Activated CD4-positive, alpha-beta T cell treated with anti-CD3 and anti-CD28 coated beads, Interleukin-10, Interleukin-2, amounts not matched to agents 100 ng/mL and 50 ng/mL, durations not matched to agents 16 hours and 8 hours (primary cell): ENCODE measurements at regions not wholly inside any gene's neighbourhood (a gene's known extent, or its start where the extent isn't known, plus 50 kb on each side); places are given as distances from the start of the nearest gene placed in this dataset.
A peak's percentile ranks its signal among the peaks of the same experiment; 100 is the strongest.
"Not testable (repeated sequence)": the region's sequence is repeated elsewhere in the genome, so short reads cannot be mapped to it uniquely, and the experiment has no call there.

Experiments
- DNase-seq: peaks from one replicate; pipeline ENCODE4 v3.0.0-alpha.2; 2020

DNA sequence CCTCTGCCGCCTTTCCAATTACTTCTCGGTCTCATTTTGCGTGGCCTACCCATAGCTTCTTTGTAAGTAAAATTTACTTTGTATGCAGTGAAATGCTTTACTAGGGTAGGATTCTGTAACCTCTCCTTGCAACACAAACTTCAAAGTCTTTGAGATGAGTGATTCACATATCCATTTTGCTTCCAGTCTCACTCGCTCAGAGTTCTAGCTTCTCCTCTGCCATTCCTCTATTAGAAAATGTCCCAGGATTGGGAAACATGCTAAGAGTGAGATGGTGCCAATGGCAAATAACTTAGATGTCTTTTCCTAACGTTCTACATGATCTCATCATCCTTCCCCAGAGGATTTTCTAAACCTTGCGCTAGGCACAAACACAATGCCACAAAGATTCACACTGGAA, 270.5 kb upstream of the SLC30A5 start:
- no peak for DNase-seq

- DNase-seq, result no peak
Measured at GRCh38 chr5:68830377-68830898, 263.4 kb upstream of the SLC30A5 start.

GRCh38 chr5:68834491-68834981, 259.3 kb upstream of the SLC30A5 start:
- no peak for DNase-seq

DNA sequence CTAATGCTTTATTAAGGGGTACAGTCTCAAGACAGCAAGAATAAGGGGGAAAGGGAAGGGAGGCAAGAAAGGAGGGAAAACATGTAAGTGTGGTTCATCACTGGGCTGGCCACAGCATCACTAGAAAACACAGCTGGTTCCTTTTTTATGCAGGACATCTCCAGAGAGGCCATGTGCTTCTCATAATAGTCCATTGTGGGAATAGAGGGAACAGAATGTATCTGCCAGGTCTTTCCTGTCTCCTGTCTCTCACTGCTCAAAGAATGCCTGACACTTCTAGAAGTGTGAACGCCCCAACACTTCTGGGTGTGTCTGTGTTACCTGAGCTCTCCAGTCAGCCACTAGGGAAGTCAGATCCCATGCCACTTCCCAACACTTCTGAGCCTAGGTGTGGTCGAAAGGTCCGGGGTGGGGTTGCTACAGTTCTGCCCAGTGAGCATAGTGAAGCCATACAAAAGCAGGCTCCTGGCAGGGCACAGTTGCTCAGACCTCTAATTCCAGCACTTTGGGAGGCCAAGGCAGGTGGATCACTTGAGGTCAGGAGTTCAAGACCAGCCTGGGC, 255.6 kb upstream of the SLC30A5 start:
- no peak for DNase-seq

DNA sequence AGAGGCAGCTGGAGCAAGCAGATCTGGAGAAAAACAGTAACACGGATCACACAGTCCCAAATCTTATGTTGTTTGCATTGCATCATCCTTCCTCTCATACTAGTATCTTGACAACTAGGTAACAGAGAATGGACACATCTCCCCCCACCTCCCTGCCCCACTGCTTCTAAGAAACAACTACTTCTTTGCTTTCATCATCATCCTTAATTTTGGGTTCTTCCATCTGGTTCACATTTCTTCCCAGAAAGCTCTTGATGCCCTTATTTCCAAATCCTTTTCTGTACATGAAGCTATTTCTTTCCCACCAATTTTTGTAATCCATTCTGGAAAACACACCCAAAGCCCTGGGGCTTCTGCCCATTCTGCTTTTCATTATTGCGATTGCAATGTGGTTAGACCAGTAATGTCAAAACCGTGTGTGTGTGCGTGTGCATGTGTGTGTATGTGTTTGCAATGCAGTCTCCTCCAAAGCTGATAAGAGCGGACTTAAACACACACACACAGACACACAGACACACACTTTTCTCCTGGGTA, 254.7 kb upstream of the SLC30A5 start:
- no peak for DNase-seq

GRCh38 chr5:68843624-68844364, 250.0 kb upstream of the SLC30A5 start:
- no peak for DNase-seq

DNA sequence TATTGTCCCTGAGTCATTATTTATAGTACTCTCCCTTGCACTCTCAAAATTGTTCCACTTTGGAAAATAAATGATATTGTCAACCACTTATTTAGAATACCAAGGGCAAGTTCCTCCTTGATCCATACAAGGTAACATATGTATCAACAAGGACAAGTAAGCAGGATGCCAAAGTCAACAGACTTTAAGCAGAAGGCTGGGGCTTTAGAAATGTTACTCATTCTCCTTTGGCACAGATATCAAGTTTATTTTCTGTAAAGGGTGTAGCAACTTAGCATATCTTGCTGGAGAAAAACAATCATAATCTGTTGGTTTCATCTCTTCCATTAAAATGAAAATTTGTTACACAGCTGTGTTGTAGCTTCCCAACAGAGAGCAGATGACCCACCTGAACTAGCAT, 248.7 kb upstream of the SLC30A5 start:
- DNase-seq, result no peak

GRCh38 chr5:68846828-68847227, 247.0 kb upstream of the SLC30A5 start:
- no peak for DNase-seq

DNA sequence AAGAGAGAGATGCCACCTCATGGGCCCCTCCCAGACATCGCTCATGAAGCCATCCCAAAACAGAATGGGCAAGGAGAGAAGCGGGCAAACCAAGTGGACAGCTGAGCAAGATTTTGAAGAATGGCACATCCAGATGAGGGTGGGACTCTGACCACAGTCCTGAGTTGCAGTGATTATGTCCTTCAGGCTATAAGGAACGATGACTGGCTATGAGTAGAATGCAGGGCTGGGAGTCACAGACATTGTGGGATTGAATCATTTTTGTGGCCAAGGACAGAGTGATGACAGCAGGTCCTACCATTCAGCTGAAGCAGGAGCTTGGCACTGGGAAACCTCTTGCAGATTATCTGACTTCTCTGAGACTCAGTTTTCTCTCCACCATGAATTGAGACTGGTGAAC, 245.7 kb upstream of the SLC30A5 start:
- DNase-seq, result no peak

DNA sequence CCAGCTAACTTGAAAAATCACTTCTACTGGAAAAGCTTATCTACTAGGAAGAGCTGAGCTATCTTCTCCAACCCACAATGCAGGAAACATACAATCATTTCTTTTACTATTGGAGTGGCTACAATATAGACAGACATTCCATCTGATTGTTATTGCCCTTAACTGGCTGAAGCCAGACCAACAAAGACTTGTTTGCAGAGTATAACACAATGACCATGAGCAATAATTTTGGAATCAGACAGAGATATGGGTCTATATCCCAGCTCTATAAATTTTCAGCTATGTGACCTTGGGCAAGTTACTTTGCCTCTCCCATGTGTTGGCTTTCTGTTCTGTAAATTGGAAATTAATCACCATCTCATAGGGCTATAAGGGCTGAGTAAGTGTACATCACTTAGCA, 244.7 kb upstream of the SLC30A5 start:
- no peak for DNase-seq

DNA sequence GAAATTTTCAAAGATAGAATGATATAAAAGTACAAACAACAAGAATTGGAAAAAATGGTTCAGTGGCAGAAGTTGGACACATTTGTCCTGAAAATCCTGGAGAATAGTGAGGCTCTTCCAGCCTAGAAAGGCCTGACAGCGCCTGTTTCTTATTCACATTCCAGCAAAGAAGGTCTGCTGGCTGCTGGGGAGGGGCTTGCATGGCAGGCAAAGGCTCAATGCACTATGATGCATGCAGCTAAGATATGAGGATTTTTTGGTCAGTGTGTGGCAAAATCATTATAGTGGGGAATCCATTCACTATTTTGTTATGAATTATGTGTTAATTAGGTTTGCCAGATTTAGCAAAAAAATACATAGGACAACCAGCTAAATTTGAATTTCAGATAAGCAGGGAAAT, 243.9 kb upstream of the SLC30A5 start:
- no peak for DNase-seq

DNA sequence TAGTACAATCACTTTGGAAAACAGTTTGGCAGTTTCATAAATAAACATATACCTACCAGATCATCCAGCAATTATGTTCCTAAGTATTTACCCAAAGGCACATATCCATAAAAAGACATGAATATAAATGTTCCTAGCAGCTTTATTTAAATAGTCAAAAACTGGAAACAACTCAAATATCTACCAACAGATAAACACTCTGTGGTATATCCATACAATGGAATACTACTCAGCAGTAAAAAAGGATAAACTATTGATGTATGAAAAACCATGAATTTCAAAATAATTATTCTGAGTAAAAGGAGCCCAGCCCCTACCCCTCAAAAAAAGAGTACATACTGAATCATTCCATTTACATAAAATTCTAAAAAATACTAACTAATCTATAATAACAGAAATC, 232.7 kb upstream of the SLC30A5 start:
- no peak for DNase-seq

DNA sequence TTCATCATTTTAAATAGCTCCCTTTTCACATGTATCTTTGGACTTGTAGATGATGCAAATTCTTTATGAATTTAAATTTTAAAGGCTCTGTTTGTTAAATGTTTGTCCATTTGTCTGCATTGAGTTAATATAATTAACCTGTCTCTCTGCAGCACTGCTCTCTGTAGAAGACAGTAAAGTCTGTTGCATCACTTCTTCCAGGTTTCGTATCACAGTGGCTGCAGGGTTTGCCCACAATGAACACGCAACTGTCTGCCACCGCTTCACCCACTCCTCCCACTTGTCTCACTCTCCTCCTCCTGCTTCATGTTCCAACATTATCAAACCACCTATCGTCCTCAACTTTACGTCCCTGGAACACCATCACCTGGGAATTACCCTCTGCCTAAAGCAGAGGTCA, 231.3 kb upstream of the SLC30A5 start:
- no peak for DNase-seq

DNA sequence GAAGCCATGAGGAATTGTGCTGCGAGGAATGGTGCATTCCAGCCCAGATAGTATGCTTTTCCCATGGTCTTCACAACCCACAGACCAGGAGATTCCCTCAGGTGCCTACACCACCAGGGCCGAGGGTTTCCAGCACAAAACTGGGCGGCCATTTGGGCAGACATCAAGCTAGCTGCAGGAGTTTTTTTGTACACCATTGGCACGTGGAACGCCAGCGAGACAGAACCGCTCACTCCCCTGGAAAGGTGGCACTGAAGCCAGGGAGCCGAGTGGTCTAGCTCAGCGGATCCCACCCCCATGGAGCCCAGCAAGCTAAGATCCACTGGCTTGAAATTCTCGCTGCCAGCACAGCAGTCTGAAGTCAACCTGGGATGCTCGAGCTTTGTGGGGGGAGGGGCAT, 228.6 kb upstream of the SLC30A5 start:
- not testable (repeated sequence) for DNase-seq

- DNase-seq, result no peak
Measured at GRCh38 chr5:68872088-68872839, 221.6 kb upstream of the SLC30A5 start.

DNA sequence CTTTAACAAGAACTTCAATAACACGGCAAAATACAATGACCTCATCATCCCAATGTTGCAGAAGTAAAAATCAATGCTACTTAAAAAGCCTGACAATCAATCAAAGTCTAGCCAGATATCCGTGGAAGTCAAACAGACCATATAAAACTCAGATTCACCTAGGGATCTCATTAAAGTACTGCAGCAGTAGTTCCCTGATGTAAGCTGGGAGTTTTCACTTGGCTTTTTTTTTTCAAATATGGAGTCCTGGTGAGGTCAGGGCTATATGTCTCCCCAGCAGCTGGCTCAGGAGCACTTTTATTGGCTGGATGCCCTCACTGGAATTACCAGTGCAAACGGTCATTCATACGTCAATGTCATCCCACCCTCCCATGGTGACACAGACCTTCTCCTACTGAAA, 220.6 kb upstream of the SLC30A5 start:
- no peak for DNase-seq

DNA sequence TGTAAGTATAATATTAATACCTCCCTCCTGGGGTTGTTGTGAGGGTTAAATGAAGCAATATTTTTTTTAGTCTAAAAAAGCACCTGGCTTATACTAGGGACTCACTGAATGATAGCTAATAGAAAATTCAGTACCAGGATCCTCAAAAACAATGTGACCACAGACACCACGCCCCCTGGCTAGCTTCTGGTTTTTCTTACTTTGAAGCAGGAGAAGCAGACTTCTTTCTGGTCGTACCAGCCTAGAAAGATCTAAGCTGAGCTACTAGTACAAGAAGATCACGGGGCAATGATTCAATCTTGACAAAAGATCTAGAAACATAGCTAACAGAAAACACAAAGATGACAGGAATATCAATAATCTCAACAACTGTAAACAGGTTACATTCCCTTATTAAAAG, 218.5 kb upstream of the SLC30A5 start:
- DNase-seq, result no peak

GRCh38 chr5:68883436-68883835, 210.4 kb upstream of the SLC30A5 start:
- no peak for DNase-seq

DNA sequence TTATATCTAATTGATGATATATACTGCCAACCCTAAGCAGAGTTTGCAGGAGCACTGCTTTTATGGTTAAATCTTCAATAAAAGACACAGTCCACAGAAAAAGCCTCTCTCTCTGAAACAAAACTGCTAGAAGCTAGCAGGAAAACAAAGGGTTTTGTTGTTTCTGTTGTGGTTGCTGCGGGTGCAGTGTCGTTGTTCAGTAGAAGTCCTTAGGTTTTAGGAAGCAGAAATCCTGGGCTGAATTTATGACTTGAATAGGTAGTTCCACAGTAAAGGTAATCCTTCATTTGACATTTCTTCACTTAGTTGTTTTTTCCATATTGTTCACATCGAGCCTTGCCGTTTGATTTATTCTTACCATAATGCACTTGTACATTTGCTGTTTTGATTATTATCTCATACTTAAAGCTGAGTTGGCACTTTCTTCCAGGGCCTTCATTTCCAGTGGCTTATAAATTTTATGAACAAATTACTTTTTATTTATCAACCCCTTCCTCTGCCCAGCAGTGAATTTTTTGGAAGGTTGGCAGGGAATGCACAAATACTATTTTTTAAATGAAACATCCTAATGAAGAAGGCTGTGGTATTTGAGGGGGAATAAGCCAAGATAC, 209.6 kb upstream of the SLC30A5 start:
- peak; percentile 12 for DNase-seq

DNA sequence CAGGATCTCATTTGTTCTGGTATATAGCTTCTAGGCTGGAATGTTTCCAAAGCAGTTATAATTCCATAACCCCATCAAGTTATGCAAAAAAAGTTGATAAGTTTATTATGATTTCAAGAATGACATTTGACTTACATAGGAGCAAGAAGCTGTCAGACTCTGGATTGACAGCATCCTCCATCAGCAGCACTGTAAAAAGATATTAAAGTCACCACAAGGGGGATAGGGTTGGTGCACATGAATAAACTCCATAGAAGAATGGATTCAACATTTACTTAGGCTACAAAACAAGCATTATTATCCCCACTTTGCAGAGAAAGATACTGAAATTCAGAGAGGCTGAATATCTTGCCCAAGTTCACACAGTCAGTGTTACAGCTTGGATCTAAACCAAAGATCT, 208.9 kb upstream of the SLC30A5 start:
- DNase-seq, result peak; percentile 26

- DNase-seq, result peak; percentile 14
Measured at GRCh38 chr5:68886814-68887213, 207.0 kb upstream of the SLC30A5 start.

DNA sequence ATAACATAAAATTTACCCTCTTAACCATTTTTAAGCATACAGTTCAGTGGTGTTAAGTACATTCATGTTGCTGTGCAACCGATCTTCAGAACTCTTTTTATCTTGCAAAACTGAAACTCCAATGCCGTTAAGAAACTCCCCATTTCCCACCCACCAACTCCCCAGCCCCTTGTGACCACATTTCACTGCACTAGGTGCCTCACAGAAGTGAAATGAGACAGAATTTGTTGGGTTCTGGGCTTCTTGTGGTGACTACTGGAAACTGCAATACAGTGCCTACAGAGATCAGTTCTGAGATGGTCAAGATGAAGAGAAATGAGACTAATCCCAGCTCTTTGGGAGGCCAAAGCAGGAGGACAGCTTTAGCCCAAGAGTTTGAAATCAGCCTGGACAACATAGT, 202.1 kb upstream of the SLC30A5 start:
- peak; percentile 68 for DNase-seq

DNA sequence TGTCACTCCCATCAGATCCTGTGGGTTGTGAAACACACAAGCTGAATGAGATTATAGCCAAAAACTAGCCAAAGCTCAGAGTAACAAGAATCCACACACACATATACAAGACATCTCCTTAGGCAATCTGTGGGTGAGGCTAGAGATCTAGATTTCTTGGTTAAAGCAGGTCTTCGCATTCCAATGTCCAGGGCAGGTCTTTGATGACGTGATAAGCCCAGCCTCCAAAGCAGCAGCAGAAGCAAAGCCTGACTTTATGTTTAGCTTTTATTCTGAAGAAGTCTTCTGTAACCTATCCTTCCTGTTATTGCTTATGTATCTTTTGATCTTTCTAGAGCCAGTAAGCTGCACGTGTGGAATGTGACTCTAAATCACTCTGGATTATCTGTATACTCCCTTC, 199.1 kb upstream of the SLC30A5 start:
- DNase-seq, result no peak
